DND-41 (cell line): ENCODE measurements at regions not wholly inside any gene's neighbourhood (a gene's known extent, or its start where the extent isn't known, plus 50 kb on each side); places are given as distances from the start of the nearest gene placed in this dataset.

Experiments
- ATAC-seq: fragments of 200-7000 bp; cut with Tn5 transposase; 3 replicates; pipeline ENCODE4 v1.9.1; 2021; ENCODE audit warnings: low read depth; ENCODE audit not compliant: insufficient read depth
- DNase-seq: peaks from one replicate; pipeline ENCODE4 v3.0.0-alpha.2; 2020
- H2AFZ ChIP-seq: 2 replicates; pipeline ENCODE4 v1.6.0; 2012; ENCODE audit warnings: low read depth, low read length
- H3K27ac ChIP-seq: 2 replicates; pipeline ENCODE4 v1.5.1; 2012; ENCODE audit warnings: low read length, inconsistent platforms
- H3K27me3 ChIP-seq: fragments of 200-600 bp; sonication (generic); 2 replicates; pipeline ENCODE4 v1.6.0; 2012; ENCODE audit warnings: low read length, mild to moderate bottlenecking, inconsistent platforms; ENCODE audit not compliant: insufficient read depth, poor library complexity
- H3K36me3 ChIP-seq: 2 replicates; pipeline ENCODE4 v1.5.1; 2012; ENCODE audit warnings: low read length, inconsistent platforms; ENCODE audit not compliant: insufficient read depth
- H3K4me1 ChIP-seq: 2 replicates; pipeline ENCODE4 v1.5.1; 2012; ENCODE audit warnings: mild to moderate bottlenecking, low read length; ENCODE audit not compliant: insufficient read depth
- H3K4me2 ChIP-seq: 2 replicates; pipeline ENCODE4 v1.6.0; 2012; ENCODE audit warnings: mild to moderate bottlenecking, moderate library complexity, low read length, inconsistent platforms; ENCODE audit not compliant: insufficient read depth
- H3K4me3 ChIP-seq, 2 experiments: fragments of 200-600 bp in 1 of 2; shearing (Covaris generic) in 1 of 2; 2 replicates each; pipeline ENCODE4 v1.5.1; 2012 to 2016; ENCODE audit warnings: inconsistent platforms in 2 of 2, low read length in 2 of 2, mild to moderate bottlenecking in 2 of 2, low read depth in 1 of 2, moderate library complexity in 1 of 2
- H3K79me2 ChIP-seq: 2 replicates; pipeline ENCODE4 v1.6.0; 2012; ENCODE audit warnings: low read length, inconsistent platforms; ENCODE audit not compliant: insufficient read depth
- H3K9ac ChIP-seq: 2 replicates; pipeline ENCODE4 v1.6.0; 2012; ENCODE audit warnings: low read depth, mild to moderate bottlenecking, inconsistent platforms, low read length, moderate library complexity
- H3K9me3 ChIP-seq: 2 replicates; pipeline ENCODE4 v1.5.1; 2012; ENCODE audit warnings: low read length, moderate library complexity, mild to moderate bottlenecking, inconsistent platforms; ENCODE audit not compliant: insufficient read depth, severe bottlenecking
- H4K20me1 ChIP-seq: 2 replicates; pipeline ENCODE4 v1.6.0; 2012; ENCODE audit warnings: low read length; ENCODE audit not compliant: insufficient read depth
- EZH2 ChIP-seq: IDR thresholded peaks from 3 replicates; pipeline ENCODE4 v1.6.1; 2012; ENCODE audit warnings: borderline replicate concordance, low read depth, mild to moderate bottlenecking, moderate library complexity, low read length, inconsistent platforms; ENCODE audit not compliant: severe bottlenecking
- TF ChIP-seq, protein P1 (sequence below): IDR thresholded peaks from 2 replicates; pipeline ENCODE4 v1.5.1; 2012; ENCODE audit warnings: borderline replicate concordance, low read length, moderate library complexity, mild to moderate bottlenecking; ENCODE audit not compliant: poor library complexity, severe bottlenecking; ENCODE audit errors: extremely low read depth

DNA sequence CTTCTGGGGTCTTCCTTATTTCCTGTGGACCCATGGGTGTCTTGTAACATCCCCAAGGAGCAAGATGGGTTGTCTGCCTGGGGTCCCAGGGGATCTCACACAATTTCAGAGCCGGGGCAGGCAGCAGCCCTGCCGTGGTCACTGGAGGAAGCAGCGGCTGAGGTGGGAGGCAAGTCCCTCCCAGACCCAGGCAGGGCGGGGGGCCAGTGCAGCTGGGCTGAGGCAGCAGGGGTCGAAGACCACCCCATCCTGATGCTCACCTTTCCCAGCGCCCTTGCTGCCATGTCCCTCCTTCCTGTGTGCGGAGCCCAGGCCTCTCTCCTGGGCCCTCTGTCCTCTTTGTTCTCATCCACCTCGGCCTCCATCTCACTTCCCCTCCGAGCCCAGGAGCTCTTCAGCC lies 583.0 kb upstream of the COBL start:
- Histone ChIP-seq H3K27me3 (no peaks in the 10 kb centered on the region), H3K4me2 (no peak overlapping the region), H3K9me3 (no peaks in the 10 kb centered on the region), H2AFZ (no peak overlapping the region), H3K36me3 (no peaks in the 10 kb centered on the region), H4K20me1 (no peaks in the 10 kb centered on the region), H3K27ac (no peak overlapping the region), H3K4me3 (no peak overlapping the region), H3K4me1 (no peaks in the 10 kb centered on the region), H3K79me2 (no peaks in the 10 kb centered on the region), H3K9ac (no peak overlapping the region)
- TF ChIP-seq, protein P1, sequence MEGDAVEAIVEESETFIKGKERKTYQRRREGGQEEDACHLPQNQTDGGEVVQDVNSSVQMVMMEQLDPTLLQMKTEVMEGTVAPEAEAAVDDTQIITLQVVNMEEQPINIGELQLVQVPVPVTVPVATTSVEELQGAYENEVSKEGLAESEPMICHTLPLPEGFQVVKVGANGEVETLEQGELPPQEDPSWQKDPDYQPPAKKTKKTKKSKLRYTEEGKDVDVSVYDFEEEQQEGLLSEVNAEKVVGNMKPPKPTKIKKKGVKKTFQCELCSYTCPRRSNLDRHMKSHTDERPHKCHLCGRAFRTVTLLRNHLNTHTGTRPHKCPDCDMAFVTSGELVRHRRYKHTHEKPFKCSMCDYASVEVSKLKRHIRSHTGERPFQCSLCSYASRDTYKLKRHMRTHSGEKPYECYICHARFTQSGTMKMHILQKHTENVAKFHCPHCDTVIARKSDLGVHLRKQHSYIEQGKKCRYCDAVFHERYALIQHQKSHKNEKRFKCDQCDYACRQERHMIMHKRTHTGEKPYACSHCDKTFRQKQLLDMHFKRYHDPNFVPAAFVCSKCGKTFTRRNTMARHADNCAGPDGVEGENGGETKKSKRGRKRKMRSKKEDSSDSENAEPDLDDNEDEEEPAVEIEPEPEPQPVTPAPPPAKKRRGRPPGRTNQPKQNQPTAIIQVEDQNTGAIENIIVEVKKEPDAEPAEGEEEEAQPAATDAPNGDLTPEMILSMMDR = no peak
- TF ChIP-seq EZH2 = no peak
- ATAC-seq = no peak
- no peak for DNase-seq

DNA sequence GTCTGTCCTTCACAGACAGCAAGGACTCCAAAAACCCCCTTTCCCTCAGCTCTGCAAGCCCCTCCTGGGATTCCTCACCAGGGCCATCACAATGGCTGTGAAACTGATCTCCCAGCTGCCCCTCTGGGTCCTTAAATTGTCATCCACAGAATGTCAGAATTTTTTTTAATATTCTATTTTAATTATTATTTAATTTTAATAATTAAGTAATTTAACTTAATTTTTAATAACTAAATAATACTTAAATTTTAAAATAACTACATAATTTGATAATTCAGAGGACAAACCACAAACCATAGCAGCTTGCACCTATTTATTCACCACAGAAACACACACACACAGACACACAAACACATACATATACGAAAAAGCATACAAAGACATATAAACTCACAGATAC lies 565.8 kb upstream of the COBL start:
- DNase-seq (no peak), ATAC-seq (no peak)
- no peaks in the 10 kb centered on the region for H3K79me2 ChIP-seq
- no peak overlapping the region for H3K27ac ChIP-seq
- H2AFZ ChIP-seq = no peak overlapping the region
- no peaks in the 10 kb centered on the region for H3K27me3 ChIP-seq
- H3K36me3 ChIP-seq = no peaks in the 10 kb centered on the region
- H3K9ac ChIP-seq = no peak overlapping the region
- H3K9me3 ChIP-seq = no peaks in the 10 kb centered on the region
- H3K4me1 ChIP-seq = no peaks in the 10 kb centered on the region
- TF ChIP-seq EZH2 = no peak
- TF ChIP-seq, protein P1 = no peak
- H3K4me3 ChIP-seq = no peak overlapping the region
- no peaks in the 10 kb centered on the region for H4K20me1 ChIP-seq
- no peak overlapping the region for H3K4me2 ChIP-seq

DNA sequence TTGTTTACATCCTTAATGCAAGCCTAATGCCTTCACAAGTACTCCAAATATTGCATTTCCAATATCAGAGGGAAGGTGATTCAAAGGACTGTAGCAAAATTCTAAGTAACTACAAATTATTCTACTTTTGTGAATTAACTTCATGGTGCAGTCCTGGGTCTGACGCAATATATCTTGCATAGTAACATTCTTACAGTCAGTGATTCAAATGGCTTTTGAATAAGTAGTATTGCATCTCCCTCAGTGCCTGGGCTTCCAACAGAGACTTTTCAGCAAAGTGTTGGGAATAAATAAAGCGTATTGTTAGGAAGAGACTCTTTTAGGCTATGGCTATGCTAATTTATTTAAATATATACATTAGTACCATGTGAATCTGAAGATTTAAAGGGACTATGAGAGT lies 564.7 kb upstream of the COBL start:
- DNase-seq = no peak
- Histone ChIP-seq H3K4me2 (no peak overlapping the region), H3K9me3 (no peaks in the 10 kb centered on the region), H3K27ac (no peak overlapping the region), H4K20me1 (no peaks in the 10 kb centered on the region), H3K27me3 (no peaks in the 10 kb centered on the region), H3K4me3 (no peak overlapping the region), H2AFZ (no peak overlapping the region), H3K9ac (no peak overlapping the region), H3K4me1 (no peaks in the 10 kb centered on the region), H3K79me2 (no peaks in the 10 kb centered on the region), H3K36me3 (no peaks in the 10 kb centered on the region)
- ATAC-seq = no peak
- TF ChIP-seq EZH2 = no peak
- TF ChIP-seq, protein P1 = no peak

GRCh38 chr7:51878865-51879264 lies 562.3 kb upstream of the COBL start:
- ATAC-seq = no peak

More at GRCh38 chr7:51878865-51879264, 562.3 kb upstream of the COBL start:
- no peak overlapping the region for H3K9ac ChIP-seq
- no peak overlapping the region for H3K27ac ChIP-seq
- no peak overlapping the region for H3K4me2 ChIP-seq
- no peaks in the 10 kb centered on the region for H3K27me3 ChIP-seq
- H3K9me3 ChIP-seq = no peaks in the 10 kb centered on the region
- no peaks in the 10 kb centered on the region for H3K4me1 ChIP-seq
- TF ChIP-seq EZH2 = no peak
- TF ChIP-seq, protein P1 = no peak
- H3K4me3 ChIP-seq = no peak overlapping the region
- DNase-seq = no peak
- no peaks in the 10 kb centered on the region for H3K36me3 ChIP-seq
- H3K79me2 ChIP-seq = no peaks in the 10 kb centered on the region
- no peak overlapping the region for H2AFZ ChIP-seq
- no peaks in the 10 kb centered on the region for H4K20me1 ChIP-seq
